ENCODE measurements at regions not wholly inside any gene's neighbourhood (a gene's known extent, or its start where the extent isn't known, plus 50 kb on each side); places are given as distances from the start of the nearest gene placed in this dataset.

DNA sequence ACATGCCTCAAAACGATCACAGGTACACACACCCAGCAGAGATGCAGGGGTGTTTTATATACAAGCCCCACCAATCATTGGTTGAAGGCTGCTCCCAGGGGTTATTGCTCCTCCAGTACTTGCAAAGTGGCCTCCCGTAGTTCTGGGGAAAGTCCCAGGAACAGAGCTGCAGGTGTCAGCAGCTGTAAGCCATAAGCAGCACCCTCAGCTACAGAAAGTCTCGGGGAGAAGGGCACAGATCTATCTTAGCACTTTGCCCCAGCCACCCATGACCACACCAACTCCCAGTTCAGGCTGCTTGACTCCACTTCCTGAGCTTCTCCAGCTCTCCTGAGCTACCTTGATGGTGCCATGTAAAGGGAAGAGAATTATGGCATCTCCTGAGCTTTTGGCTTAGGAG, 222.7 kb upstream of the GJB5 start:
- TF ChIP-seq, protein P1, sequence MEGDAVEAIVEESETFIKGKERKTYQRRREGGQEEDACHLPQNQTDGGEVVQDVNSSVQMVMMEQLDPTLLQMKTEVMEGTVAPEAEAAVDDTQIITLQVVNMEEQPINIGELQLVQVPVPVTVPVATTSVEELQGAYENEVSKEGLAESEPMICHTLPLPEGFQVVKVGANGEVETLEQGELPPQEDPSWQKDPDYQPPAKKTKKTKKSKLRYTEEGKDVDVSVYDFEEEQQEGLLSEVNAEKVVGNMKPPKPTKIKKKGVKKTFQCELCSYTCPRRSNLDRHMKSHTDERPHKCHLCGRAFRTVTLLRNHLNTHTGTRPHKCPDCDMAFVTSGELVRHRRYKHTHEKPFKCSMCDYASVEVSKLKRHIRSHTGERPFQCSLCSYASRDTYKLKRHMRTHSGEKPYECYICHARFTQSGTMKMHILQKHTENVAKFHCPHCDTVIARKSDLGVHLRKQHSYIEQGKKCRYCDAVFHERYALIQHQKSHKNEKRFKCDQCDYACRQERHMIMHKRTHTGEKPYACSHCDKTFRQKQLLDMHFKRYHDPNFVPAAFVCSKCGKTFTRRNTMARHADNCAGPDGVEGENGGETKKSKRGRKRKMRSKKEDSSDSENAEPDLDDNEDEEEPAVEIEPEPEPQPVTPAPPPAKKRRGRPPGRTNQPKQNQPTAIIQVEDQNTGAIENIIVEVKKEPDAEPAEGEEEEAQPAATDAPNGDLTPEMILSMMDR (IDR thresholded peaks at IDR 0.05; ENCODE audit: low read length): no peak
- no peak for TF ChIP-seq EZH2 (IDR thresholded peaks at IDR 0.05; ENCODE audit: borderline replicate concordance, low read length)
